ENCODE measurements at regions not wholly inside any gene's neighbourhood (a gene's known extent, or its start where the extent isn't known, plus 50 kb on each side); places are given as distances from the start of the nearest gene placed in this dataset.

DNA sequence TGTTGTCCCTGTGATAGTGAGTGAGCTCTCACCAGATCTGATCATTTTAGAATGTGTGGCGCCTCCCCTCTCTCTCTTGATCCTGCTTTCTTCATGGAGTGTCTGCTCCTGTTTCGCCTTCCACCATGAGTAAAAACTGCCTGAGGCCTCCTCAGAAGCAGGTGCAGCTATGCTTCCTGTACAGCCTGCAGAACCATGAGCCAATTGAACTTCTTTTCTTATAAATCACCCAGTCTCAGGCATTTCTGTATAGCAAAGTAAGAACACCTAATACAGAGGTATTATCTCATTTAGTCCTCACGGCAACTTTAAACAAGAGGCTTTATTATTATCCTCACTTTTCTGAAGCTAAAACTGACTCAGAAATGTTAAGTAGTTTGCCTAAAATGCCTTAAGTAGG, 81.3 kb upstream of the BTG1 start:
- TF ChIP-seq, protein P1, sequence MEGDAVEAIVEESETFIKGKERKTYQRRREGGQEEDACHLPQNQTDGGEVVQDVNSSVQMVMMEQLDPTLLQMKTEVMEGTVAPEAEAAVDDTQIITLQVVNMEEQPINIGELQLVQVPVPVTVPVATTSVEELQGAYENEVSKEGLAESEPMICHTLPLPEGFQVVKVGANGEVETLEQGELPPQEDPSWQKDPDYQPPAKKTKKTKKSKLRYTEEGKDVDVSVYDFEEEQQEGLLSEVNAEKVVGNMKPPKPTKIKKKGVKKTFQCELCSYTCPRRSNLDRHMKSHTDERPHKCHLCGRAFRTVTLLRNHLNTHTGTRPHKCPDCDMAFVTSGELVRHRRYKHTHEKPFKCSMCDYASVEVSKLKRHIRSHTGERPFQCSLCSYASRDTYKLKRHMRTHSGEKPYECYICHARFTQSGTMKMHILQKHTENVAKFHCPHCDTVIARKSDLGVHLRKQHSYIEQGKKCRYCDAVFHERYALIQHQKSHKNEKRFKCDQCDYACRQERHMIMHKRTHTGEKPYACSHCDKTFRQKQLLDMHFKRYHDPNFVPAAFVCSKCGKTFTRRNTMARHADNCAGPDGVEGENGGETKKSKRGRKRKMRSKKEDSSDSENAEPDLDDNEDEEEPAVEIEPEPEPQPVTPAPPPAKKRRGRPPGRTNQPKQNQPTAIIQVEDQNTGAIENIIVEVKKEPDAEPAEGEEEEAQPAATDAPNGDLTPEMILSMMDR (IDR thresholded peaks at IDR 0.05) = no peak
- TF ChIP-seq POLR2A (IDR thresholded peaks at IDR 0.05) = no peak
- no peaks in the 10 kb centered on the region for H3K36me3 ChIP-seq
- H3K4me3 ChIP-seq (replicated peaks in 1 of 3) = no peak overlapping the region
- no peaks in the 10 kb centered on the region for H3K27me3 ChIP-seq
- 61 to 84% methylated on average over 3 of the region's 3 CpGs for WGBS, 2 donors
- no peaks in the 10 kb centered on the region for H3K4me1 ChIP-seq
- DNase-seq = no peak
- intact Hi-C loops (cut with DNase I) = no loop called here
- no peak overlapping the region for H3K27ac ChIP-seq
- H3K9me3 ChIP-seq = no peaks in the 10 kb centered on the region

DNA sequence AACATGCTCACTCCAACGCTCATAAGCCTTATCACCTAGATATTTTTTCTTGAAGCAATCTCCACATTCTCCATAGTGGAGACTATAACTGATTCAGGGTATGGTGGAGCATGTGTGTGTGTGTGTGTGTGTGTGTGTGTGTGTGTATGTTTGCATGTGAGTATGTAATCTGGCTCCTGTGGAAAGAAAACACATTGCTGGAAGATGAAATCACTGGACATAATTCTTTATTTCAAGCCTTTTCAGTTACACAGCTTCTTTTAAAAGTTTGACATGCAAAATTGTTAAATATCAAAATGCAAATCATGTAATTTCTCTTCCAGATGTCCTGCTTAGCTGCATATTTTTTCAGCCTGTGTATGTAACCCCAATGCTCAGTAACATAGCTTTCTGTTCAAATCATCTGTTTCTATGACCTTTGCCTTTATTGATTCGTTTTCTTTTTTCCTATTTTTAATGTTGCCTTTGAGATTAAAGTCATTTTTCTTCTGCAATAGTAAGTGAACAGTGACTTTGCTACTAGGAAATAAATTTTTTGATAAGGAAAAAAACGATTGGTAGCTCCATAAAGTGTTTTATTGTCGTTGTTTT, 80.5 kb upstream of the BTG1 start:
- Histone ChIP-seq H3K36me3 (no peaks in the 10 kb centered on the region), H3K4me1 (no peaks in the 10 kb centered on the region), H3K27ac (no peak overlapping the region), H3K27me3 (no peaks in the 10 kb centered on the region), H3K4me3 (replicated peaks in 1 of 3) (no peak overlapping the region), H3K9me3 (no peaks in the 10 kb centered on the region)
- WGBS, 2 donors = 74 to 76% methylated on average over 4 of the region's 4 CpGs
- DNase-seq = no peak
- intact Hi-C loops (cut with DNase I) = no loop called here
- TF ChIP-seq POLR2A (IDR thresholded peaks at IDR 0.05) = no peak
- TF ChIP-seq, protein P1 (IDR thresholded peaks at IDR 0.05) = no peak

DNA sequence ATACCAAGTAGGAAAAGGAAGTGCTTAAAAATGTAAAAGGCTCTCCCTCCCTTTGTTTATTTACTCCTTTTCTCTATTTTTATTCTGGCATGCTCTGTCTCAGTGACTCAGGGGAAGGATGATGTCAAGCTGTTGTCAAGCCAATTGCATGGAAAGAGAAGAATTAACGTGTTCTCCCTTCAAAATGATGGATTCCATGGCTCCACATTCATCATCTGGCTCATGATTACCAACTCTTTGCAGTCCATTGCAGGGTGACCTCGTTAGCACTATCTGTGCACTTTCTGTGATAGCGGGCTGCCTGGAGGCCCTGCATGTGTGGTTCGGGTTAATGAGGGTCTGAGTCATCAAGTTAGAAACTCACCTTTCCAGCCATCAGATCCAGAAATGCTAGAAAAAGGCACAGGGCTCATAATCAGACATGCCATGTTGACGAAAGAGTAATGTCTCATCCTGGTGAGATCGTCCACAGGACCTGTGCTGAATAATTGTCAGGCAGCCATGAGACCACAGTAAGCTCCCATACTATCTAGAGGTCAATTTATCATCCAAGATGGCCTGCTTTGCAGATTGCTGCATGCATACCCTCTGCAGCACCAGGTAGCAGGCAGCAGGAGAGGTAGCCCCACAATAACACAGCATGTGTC, 79.2 kb upstream of the BTG1 start:
- WGBS, 2 donors = 72 to 82% methylated on average over 6 of the region's 6 CpGs
- no peak overlapping the region for H3K27ac ChIP-seq
- intact Hi-C loops (cut with DNase I) = no loop called here

DNA sequence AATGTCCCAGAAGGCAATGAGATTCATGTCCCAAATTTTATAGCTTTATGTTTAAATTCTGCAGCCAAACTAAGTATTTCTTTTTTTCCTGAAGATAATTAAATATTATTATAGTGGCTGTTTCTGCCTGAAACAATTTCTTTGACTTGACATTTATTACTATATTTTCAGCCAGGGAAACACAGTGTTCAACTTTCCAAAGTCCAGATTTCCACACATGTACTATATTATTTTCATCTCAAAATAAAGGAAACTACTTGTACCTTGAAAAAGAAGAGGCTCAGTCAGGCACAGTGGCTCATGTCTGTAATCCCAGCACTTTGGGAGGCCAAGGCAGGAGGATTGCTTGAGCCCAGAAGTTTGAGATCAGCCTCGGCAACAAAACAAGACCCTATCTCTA, 77.8 kb upstream of the BTG1 start:
- DNase-seq = no peak
- intact Hi-C loops (cut with DNase I) = no loop called here
- Histone ChIP-seq H3K36me3 (no peaks in the 10 kb centered on the region), H3K4me3 (replicated peaks in 1 of 3) (no peak overlapping the region), H3K27me3 (no peaks in the 10 kb centered on the region), H3K4me1 (no peaks in the 10 kb centered on the region), H3K27ac (no peak overlapping the region), H3K9me3 (no peaks in the 10 kb centered on the region)
- 89 to 93% methylated on average over 1 of the region's 1 CpG for WGBS, 2 donors
- no peak for TF ChIP-seq POLR2A (IDR thresholded peaks at IDR 0.05)
- TF ChIP-seq, protein P1 (IDR thresholded peaks at IDR 0.05) = no peak

More for the DNA sequence above, 79.2 kb upstream of the BTG1 start:
- Histone ChIP-seq H3K36me3 (no peaks in the 10 kb centered on the region), H3K4me1 (no peaks in the 10 kb centered on the region), H3K27me3 (no peaks in the 10 kb centered on the region), H3K4me3 (replicated peaks in 1 of 3) (no peak overlapping the region), H3K9me3 (no peaks in the 10 kb centered on the region)
- TF ChIP-seq POLR2A (IDR thresholded peaks at IDR 0.05) = no peak
- TF ChIP-seq, protein P1 (IDR thresholded peaks at IDR 0.05) = no peak
- DNase-seq = no peak

DNA sequence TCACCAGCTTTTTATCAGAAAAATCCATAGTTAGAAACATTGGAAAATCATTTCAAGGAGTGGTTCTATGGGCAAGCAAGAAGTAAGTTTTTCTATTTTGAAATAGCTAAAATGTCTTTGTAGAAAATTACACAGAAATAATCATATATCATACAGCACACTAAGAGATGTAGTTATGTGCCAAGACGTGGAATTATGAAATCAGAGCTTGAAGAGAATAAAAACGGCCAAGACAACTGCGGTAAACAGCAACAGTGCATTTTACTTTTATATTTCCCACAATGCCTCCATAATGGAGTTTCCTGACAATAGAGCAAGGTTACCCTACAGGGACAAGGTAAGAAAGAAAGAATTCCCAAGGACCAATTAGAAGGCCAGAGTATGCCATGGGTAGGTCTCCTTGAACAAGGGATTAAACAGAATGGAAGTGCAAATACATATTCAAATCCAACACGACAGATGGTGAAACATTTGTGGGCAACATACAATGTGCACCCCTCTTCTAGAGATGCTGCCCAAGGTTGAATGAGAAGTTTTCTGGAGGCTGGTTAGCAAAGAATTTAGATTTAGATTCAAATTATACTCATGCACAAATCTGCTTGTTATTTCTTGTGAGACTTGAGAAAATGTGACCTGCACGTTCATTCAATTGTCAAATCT, 76.1 kb upstream of the BTG1 start:
- Histone ChIP-seq H3K9me3 (no peaks in the 10 kb centered on the region), H3K27me3 (no peaks in the 10 kb centered on the region), H3K36me3 (no peaks in the 10 kb centered on the region), H3K4me1 (no peaks in the 10 kb centered on the region), H3K4me3 (replicated peaks in 1 of 3) (no peak overlapping the region), H3K27ac (no peak overlapping the region)
- WGBS, 2 donors = 88 to 94% methylated on average over 5 of the region's 5 CpGs
- DNase-seq = no peak
- intact Hi-C loops (cut with DNase I) = no loop called here
- TF ChIP-seq, protein P1 (IDR thresholded peaks at IDR 0.05) = no peak
- TF ChIP-seq POLR2A (IDR thresholded peaks at IDR 0.05) = no peak

All from thyroid gland (tissue), 4 donors.